GM18909 (cell line): ENCODE measurements at regions not wholly inside any gene's neighbourhood (a gene's known extent, or its start where the extent isn't known, plus 50 kb on each side); places are given as distances from the start of the nearest gene placed in this dataset.

Experiments used
- ATAC-seq: cut with Tn5 transposase; IDR thresholded peaks from one replicate; pipeline ENCODE4 v1.9.1; 2021; ENCODE audit warnings: mild to moderate bottlenecking; ENCODE audit not compliant: unreplicated experiment, poor library complexity

- no peak for ATAC-seq
Observed at GRCh38 chr5:124869426-124870033, 123.1 kb upstream of the ZNF608 start.

GRCh38 chr5:124870070-124870469 lies 123.6 kb upstream of the ZNF608 start:
- no peak for ATAC-seq

GRCh38 chr5:124871303-124871702 lies 124.9 kb upstream of the ZNF608 start:
- no peak for ATAC-seq

GRCh38 chr5:124872086-124872485 lies 125.6 kb upstream of the ZNF608 start:
- no peak for ATAC-seq

- ATAC-seq, result no peak
Observed at GRCh38 chr5:124872615-124873014, 126.2 kb upstream of the ZNF608 start.

- no peak for ATAC-seq
Observed at GRCh38 chr5:124873188-124873587, 126.7 kb upstream of the ZNF608 start.

- ATAC-seq, result no peak
Observed at GRCh38 chr5:124873713-124874112, 127.3 kb upstream of the ZNF608 start.

- ATAC-seq, result no peak
Observed at GRCh38 chr5:124876566-124876965, 130.1 kb upstream of the ZNF608 start.

GRCh38 chr5:124876983-124877382 lies 130.5 kb upstream of the ZNF608 start:
- no peak for ATAC-seq

- ATAC-seq, result no peak
Observed at GRCh38 chr5:124877501-124878146, 131.2 kb upstream of the ZNF608 start.

- ATAC-seq, result no peak
Observed at GRCh38 chr5:124878583-124879342, 132.3 kb upstream of the ZNF608 start.

GRCh38 chr5:124880903-124881697 lies 134.7 kb upstream of the ZNF608 start:
- ATAC-seq, result no peak

- ATAC-seq, result no peak
Observed at GRCh38 chr5:124883681-124884080, 137.2 kb upstream of the ZNF608 start.

- no peak for ATAC-seq
Observed at GRCh38 chr5:124884114-124884513, 137.7 kb upstream of the ZNF608 start.

GRCh38 chr5:124885490-124885889 lies 139.1 kb upstream of the ZNF608 start:
- ATAC-seq, result no peak

GRCh38 chr5:124887223-124887622 lies 140.8 kb upstream of the ZNF608 start:
- no peak for ATAC-seq

GRCh38 chr5:124888050-124888506 lies 141.6 kb upstream of the ZNF608 start:
- ATAC-seq, result no peak

- ATAC-seq, result no peak
Observed at GRCh38 chr5:124888622-124889485, 142.4 kb upstream of the ZNF608 start.

GRCh38 chr5:124889486-124889825 lies 143.0 kb upstream of the ZNF608 start:
- no peak for ATAC-seq

GRCh38 chr5:124889850-124890249 lies 143.4 kb upstream of the ZNF608 start:
- ATAC-seq, result no peak
